Gastroesophageal sphincter (tissue), 4 donors: ENCODE measurements at regions not wholly inside any gene's neighbourhood (a gene's known extent, or its start where the extent isn't known, plus 50 kb on each side); places are given as distances from the start of the nearest gene placed in this dataset.
"Not testable (repeated sequence)": the region's sequence is repeated elsewhere in the genome, so short reads cannot be mapped to it uniquely, and the experiment has no call there.

Source experiments
- ATAC-seq: fragments of 150-250 bp; one replicate; pipeline ENCODE4 v1.9.1; 2016; ENCODE audit warnings: mild to moderate bottlenecking, moderate library complexity
- H3K27ac ChIP-seq, 4 donors: fragments of 200-600 bp; sonication (generic) in 3 of 4; 1 replicate in 3 of 4; 2 replicates in 1 of 4; pipeline ENCODE4 v1.5.1; 2016 to 2019
- H3K27me3 ChIP-seq: fragments of 200-600 bp; sonication (generic); one replicate; pipeline ENCODE4 v1.5.1; 2019
- H3K36me3 ChIP-seq, 2 donors: fragments of 200-600 bp; sonication (generic); one replicate each; pipeline ENCODE4 v1.5.1; 2019; ENCODE audit warnings: control low read depth in 1 of 2
- H3K4me1 ChIP-seq, 3 donors: fragments of 200-600 bp; sonication (generic); 1 replicate in 2 of 3; 2 replicates in 1 of 3; pipeline ENCODE4 v1.5.1; 2016 to 2019; ENCODE audit warnings: control low read depth in 2 of 3
- H3K4me3 ChIP-seq, 2 donors: fragments of 200-600 bp; sonication (generic); one replicate each; pipeline ENCODE4 v1.5.1; 2019; ENCODE audit warnings: mild to moderate bottlenecking in 1 of 2, moderate library complexity in 1 of 2
- H3K9me3 ChIP-seq, 3 donors: fragments of 200-600 bp; sonication (generic); one replicate each; pipeline ENCODE4 v1.5.1; 2017 to 2019; ENCODE audit warnings: control low read depth in 2 of 3
- CTCF ChIP-seq, 4 experiments: fragments of 200-600 bp in 2 of 4; fragments of 450-650 bp in 2 of 4; sonication (generic) in 1 of 4; IDR thresholded peaks; one replicate each; pipeline ENCODE4 v1.5.1; 2017 to 2019; ENCODE audit warnings: antibody characterized with exemption in 4 of 4, mild to moderate bottlenecking in 2 of 4, moderate library complexity in 2 of 4
- EP300 ChIP-seq: sonication (generic); formaldehyde crosslinking; IDR thresholded peaks from one replicate; pipeline ENCODE4 v1.6.1; 2017; ENCODE audit warnings: antibody characterized with exemption, mild to moderate bottlenecking
- POLR2A ChIP-seq, 2 donors: fragments of 450-650 bp; IDR thresholded peaks; one replicate each; pipeline ENCODE4 v1.6.1; 2017; ENCODE audit warnings: antibody characterized with exemption in 2 of 2, mild to moderate bottlenecking in 2 of 2, moderate library complexity in 1 of 2
- POLR2AphosphoS5 ChIP-seq: sonication (generic); formaldehyde crosslinking; IDR thresholded peaks from one replicate; pipeline ENCODE4 v1.6.1; 2017; ENCODE audit warnings: antibody characterized with exemption
- WGBS, 2 donors: methylation state at CpG; one replicate each; pipeline ENCODE4 v1.1.5; 2018; ENCODE audit warnings: low coverage in 1 of 2; 5-methylcytosine and 5-hydroxymethylcytosine counted together

- no peak for TF ChIP-seq POLR2AphosphoS5
- TF ChIP-seq CTCF (IDR thresholded peaks at IDR 0.05): no peak
- TF ChIP-seq POLR2A (IDR thresholded peaks at IDR 0.05): no peak
- TF ChIP-seq EP300: no peak
- 73 to 79% methylated on average over 2 of the region's 2 CpGs for WGBS, 2 donors
- ATAC-seq: no peak
- Histone ChIP-seq H3K27ac (no peak overlapping the region), H3K9me3 (no peaks in the 10 kb centered on the region), H3K27me3 (no peaks in the 10 kb centered on the region), H3K4me1 (no peaks in the 10 kb centered on the region), H3K36me3 (no peaks in the 10 kb centered on the region), H3K4me3 (no peak overlapping the region)
Measured at GRCh38 chr2:143842836-143843235, 677.1 kb downstream of the ZEB2 start.

- H3K9me3 ChIP-seq: no peaks in the 10 kb centered on the region
- TF ChIP-seq POLR2AphosphoS5: no peak
- no peak for TF ChIP-seq EP300
- no peak for TF ChIP-seq CTCF (IDR thresholded peaks at IDR 0.05)
- TF ChIP-seq POLR2A (IDR thresholded peaks at IDR 0.05): no peak
- H3K4me3 ChIP-seq: no peak overlapping the region
- 79 to 82% methylated on average over 3 to 4 of the region's 4 CpGs for WGBS, 2 donors
- no peak for ATAC-seq
- no peaks in the 10 kb centered on the region for H3K4me1 ChIP-seq
- no peaks in the 10 kb centered on the region for H3K36me3 ChIP-seq
- H3K27me3 ChIP-seq: no peaks in the 10 kb centered on the region
- no peak overlapping the region for H3K27ac ChIP-seq
Measured at GRCh38 chr2:143841935-143842334, 678.0 kb downstream of the ZEB2 start.

GRCh38 chr2:143840601-143841000 lies 679.3 kb downstream of the ZEB2 start:
- H3K36me3 ChIP-seq: no peaks in the 10 kb centered on the region
- no peak overlapping the region for H3K4me3 ChIP-seq
- TF ChIP-seq EP300 (no peak), POLR2A (IDR thresholded peaks at IDR 0.05) (no peak), POLR2AphosphoS5 (no peak), CTCF (IDR thresholded peaks at IDR 0.05) (no peak)
- H3K27me3 ChIP-seq: no peaks in the 10 kb centered on the region
- H3K9me3 ChIP-seq: no peaks in the 10 kb centered on the region
- ATAC-seq: no peak
- H3K4me1 ChIP-seq: no peaks in the 10 kb centered on the region
- no peak overlapping the region for H3K27ac ChIP-seq

- no peaks in the 10 kb centered on the region for H3K36me3 ChIP-seq
- H3K27ac ChIP-seq: no peak overlapping the region
- WGBS, 2 donors: 50 to 60% methylated on average over 2 of the region's 2 CpGs
- TF ChIP-seq POLR2A (IDR thresholded peaks at IDR 0.05) (no peak), EP300 (no peak), POLR2AphosphoS5 (no peak), CTCF (IDR thresholded peaks at IDR 0.05) (no peak)
- ATAC-seq: no peak
- no peaks in the 10 kb centered on the region for H3K9me3 ChIP-seq
- no peak overlapping the region for H3K4me3 ChIP-seq
- no peaks in the 10 kb centered on the region for H3K4me1 ChIP-seq
- H3K27me3 ChIP-seq: no peaks in the 10 kb centered on the region
Measured at GRCh38 chr2:143840194-143840593, 679.7 kb downstream of the ZEB2 start.

- Histone ChIP-seq H3K27me3 (no peaks in the 10 kb centered on the region), H3K9me3 (no peaks in the 10 kb centered on the region), H3K4me3 (no peak overlapping the region), H3K27ac (no peak overlapping the region), H3K36me3 (no peaks in the 10 kb centered on the region), H3K4me1 (no peaks in the 10 kb centered on the region)
- no peak for ATAC-seq
- TF ChIP-seq POLR2AphosphoS5 (no peak), CTCF (IDR thresholded peaks at IDR 0.05) (no peak), POLR2A (IDR thresholded peaks at IDR 0.05) (no peak), EP300 (no peak)
- 82 to 100% methylated on average over 2 of the region's 2 CpGs for WGBS, 2 donors
Measured at GRCh38 chr2:143839456-143839855, 680.5 kb downstream of the ZEB2 start.

GRCh38 chr2:143837055-143837454 lies 682.9 kb downstream of the ZEB2 start:
- not testable (repeated sequence) for ATAC-seq, H3K4me3 ChIP-seq, H3K4me1 ChIP-seq, H3K36me3 ChIP-seq, H3K9me3 ChIP-seq, H3K27me3 ChIP-seq, H3K27ac ChIP-seq
